ENCODE measurements at regions not wholly inside any gene's neighbourhood (a gene's known extent, or its start where the extent isn't known, plus 50 kb on each side); places are given as distances from the start of the nearest gene placed in this dataset.
A peak's percentile ranks its signal among the peaks of the same experiment; 100 is the strongest.
"Not testable (repeated sequence)": the region's sequence is repeated elsewhere in the genome, so short reads cannot be mapped to it uniquely, and the experiment has no call there.

DNA sequence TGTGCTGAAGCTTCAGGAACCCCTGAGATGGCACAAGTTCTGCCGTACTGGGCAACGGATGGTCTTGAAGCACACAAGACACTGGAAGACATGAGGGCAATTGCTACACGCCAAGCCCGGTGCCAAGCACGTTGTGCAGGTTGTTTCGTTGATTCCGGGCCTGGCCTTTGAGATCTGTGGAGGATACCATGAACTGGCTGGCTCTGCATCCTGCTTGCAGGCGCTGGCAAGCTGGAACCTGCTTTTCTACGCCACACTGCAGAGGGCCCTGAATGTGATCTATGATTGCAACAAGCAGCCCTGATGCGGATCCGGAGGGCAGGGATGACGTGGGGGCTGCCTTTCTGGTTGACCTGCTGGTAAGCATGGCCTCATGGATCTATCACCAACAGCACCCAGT is 262.5 kb upstream of the ATP10A start:
- no peak for DNase-seq (ENCODE audit: low spot score)

DNA sequence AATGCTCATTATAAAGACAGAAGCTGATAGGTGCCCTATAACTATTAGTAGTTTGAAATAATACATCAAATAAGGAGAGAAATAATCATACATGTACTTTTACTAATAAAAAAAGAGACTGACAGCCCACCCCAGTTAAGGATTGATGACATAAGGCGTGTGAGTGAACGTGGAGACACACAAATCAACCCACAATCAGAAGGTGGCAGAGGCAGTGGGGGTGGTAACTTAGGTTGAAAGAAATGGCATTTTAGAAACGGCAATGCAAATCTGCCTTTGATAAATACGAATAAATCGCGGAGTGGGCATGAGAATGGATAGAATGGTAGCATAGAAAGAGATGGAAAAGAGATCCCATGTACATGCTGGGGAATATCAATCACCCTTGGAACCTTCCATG is 256.2 kb upstream of the ATP10A start:
- no peak for DNase-seq (ENCODE audit: low spot score)

DNA sequence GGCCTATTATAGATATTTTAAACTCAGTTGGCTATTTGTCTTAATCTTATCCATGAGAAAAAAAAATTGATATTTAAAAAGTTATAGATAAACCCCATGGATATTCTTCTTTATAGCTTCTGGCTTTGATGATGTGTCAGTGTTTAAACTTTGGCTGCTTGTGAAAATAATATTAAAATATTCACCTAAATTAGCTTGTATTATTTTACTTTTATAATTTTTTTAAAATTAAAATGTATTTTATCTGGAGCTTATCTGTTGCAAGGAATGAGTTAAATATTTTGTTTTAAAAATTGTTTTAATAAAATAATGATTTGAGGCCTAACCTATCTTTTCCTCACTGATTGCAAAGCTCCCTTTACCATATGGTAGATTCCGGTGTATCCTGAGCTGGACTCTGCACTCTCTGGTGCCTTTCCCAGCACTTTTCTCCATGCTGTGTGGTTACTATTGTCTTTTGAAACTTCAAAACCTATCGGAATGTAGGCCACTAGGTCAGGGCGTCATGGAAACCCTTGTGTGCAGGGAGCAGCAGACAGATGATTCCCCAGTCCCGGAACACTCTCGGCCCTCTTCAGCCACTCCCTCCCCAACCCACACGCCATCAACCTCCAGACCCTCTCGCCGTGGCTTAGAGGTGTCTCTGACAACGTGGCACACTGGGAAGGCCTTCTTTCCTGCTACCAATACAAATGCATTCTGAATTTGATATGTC is 252.3 kb upstream of the ATP10A start:
- no peak for DNase-seq (ENCODE audit: low spot score)

DNA sequence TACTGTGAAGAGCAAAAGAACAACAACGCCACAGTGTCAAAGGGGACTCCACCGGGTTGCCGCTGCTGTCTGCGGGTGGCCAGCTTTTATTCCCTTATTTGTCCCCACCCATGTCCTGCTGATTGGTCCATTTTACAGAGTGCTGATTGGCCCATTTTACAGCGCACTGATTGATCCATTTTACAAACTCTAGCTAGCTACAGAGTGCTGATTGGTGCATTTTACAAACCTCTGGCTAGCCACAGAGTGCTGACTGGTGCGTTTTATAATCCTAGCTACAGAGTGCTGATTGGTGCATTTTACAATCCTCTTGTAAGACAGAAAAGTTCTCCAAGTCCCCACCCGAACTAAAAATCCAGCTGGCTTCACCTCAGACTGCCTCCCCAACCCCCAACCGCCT is 251.0 kb upstream of the ATP10A start:
- DNase-seq (ENCODE audit: low spot score) = not testable (repeated sequence)

DNA sequence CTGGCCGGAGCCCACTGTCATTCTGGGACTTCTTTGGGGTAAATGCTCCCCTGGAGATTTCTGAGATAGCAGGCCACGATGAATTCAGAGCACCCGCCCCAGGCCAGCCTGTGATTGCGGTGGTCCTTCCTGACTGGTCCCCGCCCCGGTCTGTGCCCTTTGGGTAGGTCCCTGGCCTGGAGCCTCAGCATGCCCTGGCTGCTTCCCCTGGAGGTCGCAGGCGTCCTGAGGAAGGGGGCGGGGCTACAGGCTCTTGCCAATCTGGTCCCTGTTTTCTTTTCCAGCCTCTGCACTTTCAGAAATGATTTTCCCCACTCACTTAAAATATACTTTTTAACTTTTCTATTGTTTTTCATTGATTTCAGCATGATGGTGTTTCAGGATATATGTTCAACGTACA is 250.2 kb upstream of the ATP10A start:
- DNase-seq (ENCODE audit: low spot score) = no peak

DNA sequence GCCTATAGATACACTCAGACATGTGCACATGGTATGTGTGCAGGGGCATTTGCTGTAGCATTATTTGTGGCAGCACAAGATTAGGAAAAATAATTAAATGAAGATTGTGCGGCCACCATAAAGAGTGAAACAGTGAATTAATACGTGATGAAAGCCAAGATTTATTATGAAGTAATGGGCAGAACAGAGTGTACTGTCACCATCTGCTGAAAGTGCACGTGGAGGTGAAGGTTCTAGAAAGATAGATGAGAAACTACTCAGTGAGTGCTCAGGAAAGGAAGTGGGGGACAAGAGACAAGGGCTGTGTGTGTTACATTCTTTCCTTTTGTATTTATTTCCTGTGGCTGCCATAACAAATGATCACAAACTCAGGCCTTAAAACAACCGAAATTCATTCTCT is 246.1 kb upstream of the ATP10A start:
- DNase-seq (ENCODE audit: low spot score) = no peak

DNA sequence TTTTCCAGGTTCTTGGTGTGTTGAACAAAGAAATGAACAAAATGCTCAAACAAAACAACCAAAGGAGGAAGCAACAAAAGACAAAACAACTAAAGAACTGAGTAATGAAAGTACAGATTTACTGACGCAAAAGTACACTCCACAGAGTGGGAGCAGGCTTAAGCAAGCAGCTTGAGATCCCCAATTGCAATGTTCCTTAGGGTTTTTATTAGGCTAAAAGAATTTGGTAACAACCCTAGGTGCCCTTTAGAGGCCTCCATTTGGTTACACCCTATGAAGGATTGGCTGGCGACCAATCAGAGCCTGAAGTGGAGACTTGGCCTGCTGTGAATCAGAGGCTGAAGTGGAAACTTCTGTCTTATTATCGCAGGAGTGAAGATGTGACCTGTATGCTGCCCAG is 243.4 kb upstream of the ATP10A start:
- DNase-seq (ENCODE audit: low spot score) = no peak

DNA sequence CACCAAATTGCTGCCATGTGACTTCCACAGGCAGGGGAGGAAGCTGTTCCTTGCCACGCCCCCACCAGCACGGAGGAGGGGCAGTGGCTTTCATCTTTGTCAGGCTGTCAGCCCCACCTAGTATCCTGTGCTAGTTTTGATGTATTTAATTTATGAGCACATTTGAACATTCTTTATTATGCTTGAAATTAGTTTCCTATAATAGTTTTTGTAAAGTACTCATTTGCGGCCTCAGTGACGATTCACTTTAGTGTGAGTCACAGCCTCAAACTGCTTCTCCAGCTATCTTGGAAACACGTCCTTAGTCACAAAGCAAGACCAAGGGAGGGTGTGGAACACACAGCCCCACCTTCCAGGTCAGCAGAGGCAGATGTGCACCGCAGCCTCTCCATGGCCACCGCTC is 239.9 kb upstream of the ATP10A start:
- DNase-seq (ENCODE audit: low spot score) = no peak

DNA sequence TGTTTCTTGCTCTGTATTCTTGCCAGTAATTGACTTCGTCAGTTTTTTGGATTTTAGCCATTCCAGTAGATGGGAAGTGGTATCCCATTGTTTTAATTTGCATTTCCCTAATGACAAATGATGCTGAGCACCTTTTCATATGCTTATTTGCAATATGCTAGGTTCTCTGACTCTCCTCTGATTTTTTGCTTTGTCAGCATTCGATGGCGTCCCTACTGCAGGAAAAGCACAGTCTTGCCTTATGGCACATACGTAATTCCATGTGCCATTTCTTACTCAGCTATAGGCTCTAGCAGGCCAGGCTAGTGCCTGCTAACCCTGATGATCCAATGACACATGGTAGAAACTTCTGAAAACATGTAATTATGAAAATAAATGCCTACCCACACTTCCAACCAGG is 239.2 kb upstream of the ATP10A start:
- no peak for DNase-seq (ENCODE audit: low spot score)

DNA sequence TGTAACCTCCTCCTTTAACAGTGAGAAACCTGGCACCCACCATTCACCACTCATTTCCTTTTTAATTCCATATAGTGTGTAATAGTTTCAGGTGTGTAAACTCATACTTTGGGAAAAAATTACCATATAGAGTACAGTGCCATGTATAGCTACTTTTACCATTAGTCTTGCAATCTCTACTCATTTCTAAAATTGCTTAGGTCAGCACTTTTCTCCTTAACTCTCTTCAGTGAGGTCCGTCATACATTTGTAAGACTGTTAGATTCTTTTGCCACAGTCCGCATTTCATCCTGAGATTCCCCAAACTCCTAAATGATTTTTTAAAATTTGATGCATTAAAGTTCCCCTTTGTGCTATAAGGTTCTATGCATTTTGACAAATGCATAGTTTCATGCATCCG is 238.3 kb upstream of the ATP10A start:
- no peak for DNase-seq (ENCODE audit: low spot score)

DNA sequence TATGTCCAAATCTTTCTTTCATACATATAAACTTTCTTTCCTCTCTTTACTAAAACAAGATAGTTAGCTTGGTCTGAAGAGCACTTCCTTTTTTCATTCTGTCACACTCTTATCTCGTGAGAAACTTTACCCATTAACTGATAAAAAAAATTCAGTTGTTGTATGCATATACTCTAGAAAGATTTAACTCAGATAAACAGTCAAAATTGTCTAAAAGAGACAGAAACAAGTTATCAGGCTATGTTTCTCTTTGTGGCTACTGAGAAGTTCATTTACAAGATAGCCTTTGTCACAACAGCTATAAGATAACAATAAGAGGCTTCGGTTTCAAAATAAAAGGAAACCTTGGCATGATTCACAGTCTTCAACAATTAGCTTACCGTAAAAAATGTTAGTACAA is 235.7 kb upstream of the ATP10A start:
- no peak for DNase-seq (ENCODE audit: low spot score)

DNA sequence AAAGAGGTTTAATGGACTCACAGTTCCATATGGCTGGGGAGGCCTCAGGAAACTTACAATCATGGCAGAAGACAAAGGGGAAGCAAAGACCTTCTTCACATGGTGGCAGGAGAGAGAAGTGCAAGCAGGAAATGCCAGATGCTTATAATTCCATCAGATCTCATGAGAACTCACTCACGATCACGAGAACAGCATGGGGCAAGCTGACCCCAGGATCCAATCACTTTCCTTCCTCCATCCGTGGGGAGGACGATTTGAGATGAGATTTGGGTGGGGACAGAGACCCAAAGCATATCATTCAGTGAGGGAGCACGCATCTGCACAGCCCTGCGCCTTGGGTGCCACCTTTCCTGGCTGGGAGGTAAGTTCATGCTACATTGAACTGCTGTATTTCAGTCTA is 234.1 kb upstream of the ATP10A start:
- no peak for DNase-seq (ENCODE audit: low spot score)

DNA sequence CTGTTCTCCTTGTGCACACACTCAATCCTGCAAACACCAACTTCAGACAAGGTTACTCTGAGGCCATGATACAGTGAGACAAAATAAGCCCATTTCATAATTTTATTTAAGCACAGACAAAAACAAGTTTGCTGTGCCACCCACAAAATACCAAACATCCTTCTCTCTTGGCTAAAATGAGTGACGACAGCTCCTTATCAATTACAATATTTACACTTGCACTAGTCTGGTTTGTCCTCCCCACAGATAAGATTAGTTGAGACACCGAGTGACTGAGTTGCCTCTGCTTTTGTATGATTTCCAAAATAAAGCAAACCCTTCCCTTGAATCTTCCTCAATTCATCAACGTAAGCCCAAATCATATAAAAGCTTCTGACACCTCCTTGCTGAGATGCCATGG is 233.5 kb upstream of the ATP10A start:
- DNase-seq (ENCODE audit: low spot score) = no peak

DNA sequence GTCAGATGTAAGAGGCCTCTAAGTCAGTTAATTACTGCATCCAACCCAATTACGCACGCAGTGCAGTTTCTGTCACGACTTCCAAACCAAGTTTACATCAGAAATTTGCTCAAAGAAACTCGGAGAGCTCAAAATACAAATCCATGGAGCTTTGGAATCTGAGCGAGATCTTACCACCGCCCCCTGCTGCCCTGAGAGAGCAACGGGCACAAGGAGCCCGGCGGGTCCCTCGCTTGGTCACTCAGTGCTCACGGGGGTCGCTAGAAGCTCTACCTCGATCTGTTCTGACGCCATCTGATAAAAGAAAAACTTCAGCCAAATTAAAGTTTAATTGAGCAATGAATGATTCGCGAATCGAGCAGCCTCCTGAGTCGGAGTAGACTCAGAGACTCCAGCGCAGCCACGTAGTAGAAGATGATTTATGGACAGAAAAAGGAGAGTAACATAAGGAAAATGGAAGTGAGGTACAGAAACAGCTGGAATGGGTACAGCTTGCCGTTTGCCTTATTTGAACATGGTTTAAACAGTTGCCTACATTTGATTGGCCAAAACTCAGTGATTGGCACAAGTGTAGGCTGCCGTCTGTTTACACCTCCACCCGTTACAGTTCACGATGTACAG is 232.7 kb upstream of the ATP10A start:
- DNase-seq (ENCODE audit: low spot score) = no peak

DNA sequence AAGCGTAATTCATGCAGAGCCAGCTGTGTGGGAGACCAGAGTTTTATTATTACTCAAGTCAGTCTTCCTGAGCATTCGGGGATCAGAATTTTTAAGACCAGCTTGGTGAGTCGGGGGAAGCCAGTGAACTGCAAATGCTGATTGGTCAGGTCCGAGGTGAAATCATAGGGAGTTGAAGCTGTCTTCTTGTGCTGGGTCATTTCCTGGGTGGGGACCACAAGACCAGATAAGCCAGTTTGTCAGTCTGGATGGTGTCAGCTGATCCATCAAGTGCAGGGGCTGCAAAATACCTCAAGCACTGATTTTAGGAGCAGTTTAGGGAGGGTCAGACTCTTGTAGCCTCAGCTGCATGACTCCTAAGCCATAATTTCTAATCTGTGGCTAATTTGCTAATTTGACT is 228.1 kb upstream of the ATP10A start:
- no peak for DNase-seq (ENCODE audit: low spot score)

DNA sequence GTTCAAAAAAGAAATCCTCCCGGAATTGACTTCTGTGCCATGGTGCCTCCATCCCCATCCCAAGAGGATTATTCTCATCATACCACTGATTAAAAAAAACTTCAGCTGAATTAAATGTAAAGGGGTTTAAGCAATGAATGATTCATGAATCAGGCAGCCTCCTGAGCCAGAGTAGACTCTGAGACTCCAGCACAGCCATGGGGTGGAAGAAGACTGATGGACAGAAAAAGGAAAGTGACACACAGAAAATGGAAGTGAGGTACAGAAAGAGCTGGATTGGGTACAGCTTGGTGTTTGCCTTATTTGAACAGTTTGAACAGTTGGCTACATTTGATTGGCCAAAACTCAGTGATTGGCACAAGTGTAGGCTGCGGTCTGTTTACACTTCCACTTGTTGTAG is 224.8 kb upstream of the ATP10A start:
- no peak for DNase-seq (ENCODE audit: low spot score)

DNA sequence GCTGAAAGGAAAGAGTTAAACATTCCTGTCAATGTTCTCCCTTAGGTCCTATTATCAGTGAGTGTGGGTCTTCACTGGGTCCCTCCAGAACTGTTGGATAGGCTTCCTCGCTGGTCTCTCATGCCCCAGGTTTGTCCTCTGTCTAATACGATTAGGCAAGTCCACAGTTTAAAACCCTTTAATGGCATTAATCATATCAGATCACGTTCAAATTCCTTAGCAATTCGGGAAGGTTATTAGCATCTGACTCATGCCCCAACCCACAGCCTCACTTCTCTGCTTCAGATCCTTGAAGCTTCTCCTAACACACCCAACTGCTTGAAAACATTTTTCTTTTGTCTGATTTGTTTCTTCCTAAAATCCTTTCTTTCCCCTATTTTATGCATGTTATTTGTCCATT is 224.3 kb upstream of the ATP10A start:
- DNase-seq (ENCODE audit: low spot score) = no peak

DNA sequence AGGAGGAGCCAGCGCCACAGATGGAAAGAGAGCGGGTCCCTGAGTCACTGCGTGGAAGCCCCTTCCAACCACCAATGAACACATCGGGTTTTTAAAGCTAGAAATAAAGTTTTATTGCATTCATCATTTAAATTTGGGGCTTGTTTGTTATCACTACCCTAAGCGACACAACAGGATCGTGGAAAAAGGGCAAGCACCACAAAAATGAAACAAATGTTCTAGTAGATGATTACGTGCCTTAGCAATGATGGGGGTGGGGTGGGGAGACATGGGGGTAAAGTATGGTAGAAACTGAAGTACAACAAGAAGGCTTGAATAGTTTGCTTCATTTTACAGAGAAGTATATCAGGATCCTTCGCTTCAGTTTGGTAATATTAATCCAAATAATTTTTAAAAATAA is 221.6 kb upstream of the ATP10A start:
- no peak for DNase-seq (ENCODE audit: low spot score)

DNA sequence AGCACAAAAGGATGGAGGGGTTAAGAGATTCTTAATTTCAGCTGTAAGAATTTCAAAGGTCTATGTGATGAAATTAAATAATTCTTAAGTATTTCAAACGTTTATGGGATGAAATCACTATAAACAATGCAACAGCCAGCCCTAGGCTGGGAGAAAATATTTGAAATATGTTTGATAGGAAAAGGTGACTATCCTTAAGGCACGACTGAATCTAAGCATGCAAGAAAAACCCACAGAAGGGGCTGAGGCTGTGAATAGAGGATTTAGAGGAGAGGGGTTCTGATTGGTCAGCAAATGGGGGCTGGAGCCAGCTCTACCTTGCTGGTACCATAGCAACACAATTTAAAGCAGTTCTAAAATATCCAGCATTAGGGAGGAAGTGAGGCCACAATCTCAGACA is 220.8 kb upstream of the ATP10A start:
- no peak for DNase-seq (ENCODE audit: low spot score)

DNA sequence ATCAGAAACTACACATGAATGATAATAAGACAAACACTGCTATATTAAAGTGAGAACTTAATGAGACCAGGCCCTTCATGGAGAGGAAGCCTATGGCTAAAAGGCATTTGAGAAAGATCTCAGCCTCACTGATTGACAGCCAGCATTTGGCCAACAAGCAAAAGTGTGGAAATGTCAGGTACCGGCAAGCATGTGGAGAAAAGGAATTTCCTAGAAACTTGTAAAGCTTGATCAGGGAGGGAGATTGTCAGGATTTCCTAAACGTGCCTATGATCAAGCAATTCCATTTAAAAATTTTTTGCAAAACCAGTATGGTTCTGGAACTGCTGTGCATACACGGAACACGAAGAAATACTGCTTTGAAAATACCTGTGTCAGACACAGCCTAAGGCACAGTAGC is 220.3 kb upstream of the ATP10A start:
- no peak for DNase-seq (ENCODE audit: low spot score)

DNA sequence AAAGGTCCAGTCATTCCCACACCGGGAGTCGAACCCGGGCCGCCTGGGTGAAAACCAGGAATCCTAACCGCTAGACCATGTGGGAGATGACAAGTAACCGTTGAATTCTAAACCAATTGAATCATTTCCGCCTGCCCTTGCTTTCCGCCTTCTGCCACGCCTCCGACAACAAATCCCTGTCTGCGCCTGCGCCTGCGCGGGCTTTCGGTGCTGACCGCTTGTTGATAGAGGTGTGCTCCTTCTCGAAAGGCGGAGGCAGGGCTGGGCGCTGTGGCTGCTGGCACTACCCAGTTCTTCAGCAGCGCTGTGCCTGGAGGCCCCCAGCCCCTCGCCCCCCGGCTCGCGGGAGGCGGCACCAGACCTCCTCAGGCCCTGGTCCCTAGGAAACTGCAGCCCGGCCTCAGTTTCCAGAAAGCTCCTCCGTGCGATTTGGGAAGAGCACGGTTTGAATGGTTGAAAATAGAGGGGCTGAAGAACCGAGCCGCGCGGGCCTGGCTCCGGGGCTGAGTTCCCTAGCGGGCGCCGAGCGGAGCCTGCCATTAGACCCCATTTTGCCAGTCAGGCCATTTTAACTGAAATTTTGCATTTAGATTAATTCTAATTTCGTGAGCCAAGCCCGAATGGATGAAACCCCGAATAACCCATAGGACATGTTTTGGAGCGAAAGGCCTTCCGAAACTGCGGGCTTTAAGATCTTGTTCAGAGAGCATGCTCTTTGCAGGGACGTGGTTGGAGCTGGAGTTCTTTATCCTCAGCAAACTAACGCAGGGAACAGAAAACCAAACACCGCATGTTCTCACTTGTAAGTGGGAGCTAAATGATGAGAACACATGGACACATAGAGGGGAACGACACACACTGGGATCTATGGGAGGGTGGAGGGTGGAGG is 219.3 kb upstream of the ATP10A start:
- peak; percentile 90 for DNase-seq (ENCODE audit: low spot score)

DNA sequence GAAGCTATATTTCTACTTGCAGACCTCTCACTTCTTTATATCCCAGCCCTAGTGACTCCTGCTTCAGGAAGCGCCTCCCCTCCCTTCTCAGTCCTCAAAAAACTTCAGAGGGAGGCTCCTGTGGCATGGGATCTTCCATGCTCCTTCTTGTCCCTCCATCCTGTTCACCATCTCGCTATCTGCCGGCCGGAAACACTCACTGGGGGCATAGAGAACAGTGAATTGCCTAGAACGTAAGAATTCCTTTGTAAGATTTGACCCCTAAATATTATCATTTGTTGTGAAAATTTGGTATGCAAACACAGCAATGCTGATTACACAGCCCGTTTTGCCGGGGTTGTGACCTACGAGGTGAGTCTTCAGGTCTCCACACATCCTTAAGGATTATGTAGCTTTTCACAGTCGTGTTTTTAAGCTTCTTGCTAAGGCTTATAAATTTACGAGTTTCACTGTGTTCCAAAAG is 218.7 kb upstream of the ATP10A start:
- DNase-seq (ENCODE audit: low spot score) = no peak

DNA sequence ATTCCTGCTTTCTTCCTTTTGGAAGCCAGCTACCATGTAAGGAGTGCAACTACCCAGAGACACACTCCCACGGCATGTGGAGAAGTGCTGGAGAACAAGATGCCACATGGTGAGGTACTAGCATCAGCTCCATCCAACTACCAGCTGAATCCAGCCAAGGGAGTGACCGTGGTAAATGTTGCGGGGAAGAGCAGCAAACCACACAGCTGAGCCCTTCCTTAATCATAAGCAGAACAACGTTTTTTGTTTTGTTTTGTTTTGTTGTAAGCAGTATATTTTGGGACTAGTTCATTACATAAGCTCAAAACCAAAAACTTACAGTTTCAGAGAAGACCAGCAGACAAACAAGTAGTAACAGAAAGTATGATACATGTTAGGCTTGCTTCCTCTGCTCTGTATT is 212.6 kb upstream of the ATP10A start:
- no peak for DNase-seq (ENCODE audit: low spot score)
